ENCODE measurements at regions not wholly inside any gene's neighbourhood (a gene's known extent, or its start where the extent isn't known, plus 50 kb on each side); places are given as distances from the start of the nearest gene placed in this dataset.

GRCh38 chr16:6492742-6493141, 839.9 kb upstream of the RBFOX1 start:
- ChIA-PET CTCF (no interaction called here), POLR2A (no interaction called here)

GRCh38 chr16:6484935-6485334, 847.7 kb upstream of the RBFOX1 start:
- CTCF ChIA-PET: no interaction called here
- POLR2A ChIA-PET: no interaction called here

DNA sequence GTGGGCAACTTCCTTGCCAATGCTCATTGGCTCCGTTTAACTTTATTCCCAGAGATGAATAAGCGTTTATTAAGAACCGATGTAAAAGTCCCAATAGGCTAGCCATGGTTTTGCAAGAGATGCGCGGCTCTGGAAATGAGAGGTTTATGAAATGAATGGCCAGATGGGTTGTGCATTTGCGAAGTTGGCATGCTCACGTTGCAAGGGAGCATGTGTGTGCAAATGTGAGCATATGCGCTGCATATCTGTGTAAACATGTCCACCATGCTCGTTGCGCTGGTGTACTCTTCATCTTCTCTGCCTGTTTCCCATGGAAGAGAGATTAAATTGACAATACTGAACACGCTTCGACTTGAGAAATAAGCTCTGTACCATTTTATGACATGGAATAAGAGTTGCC, 848.6 kb upstream of the RBFOX1 start:
- POLR2A ChIA-PET: no interaction called here
- CTCF ChIA-PET: no interaction called here

DNA sequence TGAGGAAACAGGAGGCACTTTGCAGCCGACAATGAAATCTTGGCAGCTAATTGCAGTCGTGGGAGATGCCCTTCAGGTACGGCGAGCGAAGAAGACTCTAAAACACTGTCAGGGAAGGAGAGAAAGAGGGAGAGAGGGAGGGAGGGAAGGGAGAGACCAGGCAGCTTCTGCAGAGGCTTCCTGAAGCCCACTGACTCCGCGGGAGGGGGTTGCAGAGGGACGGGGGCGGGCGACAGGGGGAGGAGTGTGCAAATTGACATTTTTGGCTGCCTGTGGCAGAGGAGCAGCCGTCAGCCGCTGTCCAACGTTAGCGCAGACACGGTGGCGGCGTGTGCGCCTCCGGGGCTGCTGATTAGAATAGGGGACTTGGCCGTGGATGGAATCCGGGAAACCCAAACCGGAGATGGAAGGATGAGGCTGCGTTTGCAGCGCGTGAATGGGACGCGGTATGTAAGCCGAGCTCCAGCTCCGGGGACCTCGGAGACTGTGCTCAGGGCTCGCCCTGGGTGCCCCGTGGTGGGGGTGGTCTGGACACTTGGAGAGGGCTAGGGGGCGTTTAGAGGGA, 849.1 kb upstream of the RBFOX1 start:
- POLR2A ChIA-PET: no interaction called here
- CTCF ChIA-PET: interaction anchor here (0.6 kb wide), 1 partner anchor 627 kb away, joined by 3 read pairs; no protein-coding TSS in a partner anchor

DNA sequence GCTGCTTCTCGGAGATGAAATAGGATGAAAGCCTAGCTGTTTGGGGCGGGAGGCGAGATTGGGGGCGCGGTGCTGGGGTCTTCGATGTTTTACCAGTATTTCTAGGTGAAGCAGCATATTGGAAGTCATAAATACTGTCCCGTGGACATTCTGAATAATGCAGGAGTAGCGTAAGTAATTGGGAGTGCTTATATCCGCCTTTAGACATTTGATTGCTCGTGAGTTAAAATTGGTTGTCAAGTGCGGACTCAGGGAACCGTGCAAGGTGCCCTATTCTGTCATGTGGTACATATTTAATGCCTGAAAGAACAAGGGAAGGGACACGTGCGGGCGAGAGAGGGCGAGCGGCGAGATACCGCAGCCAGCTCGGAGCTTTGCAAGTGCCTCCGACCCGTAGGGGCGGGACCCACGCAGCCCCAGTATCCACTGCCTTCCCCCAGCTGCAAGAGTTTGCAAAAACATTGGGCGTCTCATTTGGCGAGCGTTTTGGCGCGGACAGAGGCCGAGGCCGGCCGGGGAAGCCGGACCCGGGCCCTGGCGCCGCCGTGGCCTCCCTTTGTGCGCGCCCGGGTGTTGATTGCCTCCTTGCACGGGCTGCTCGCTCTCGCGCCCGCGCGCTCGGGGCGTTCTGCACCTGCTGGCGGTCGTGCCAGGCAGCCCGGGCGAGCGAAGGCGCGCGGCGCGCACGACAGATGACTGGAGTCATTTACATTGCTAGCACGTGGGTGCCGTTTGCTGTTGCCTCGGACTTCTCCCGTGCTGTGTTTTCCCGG, 849.8 kb upstream of the RBFOX1 start:
- ChIA-PET POLR2A (no interaction called here), CTCF (interaction anchor here (0.6 kb wide), 1 partner anchor 626 kb away, joined by 3 read pairs; no protein-coding TSS in a partner anchor)

- ChIA-PET POLR2A (no interaction called here), CTCF (no interaction called here)
These were observed 850.8 kb upstream of the RBFOX1 start for GRCh38 chr16:6481894-6482293.

- ChIA-PET CTCF (no interaction called here), POLR2A (no interaction called here)
These were observed 878.9 kb upstream of the RBFOX1 start for GRCh38 chr16:6453742-6454141.

GRCh38 chr16:6447021-6447790, 885.4 kb upstream of the RBFOX1 start:
- ChIA-PET CTCF (no interaction called here), POLR2A (no interaction called here)

GRCh38 chr16:6446370-6446769, 886.3 kb upstream of the RBFOX1 start:
- CTCF ChIA-PET: no interaction called here
- POLR2A ChIA-PET: no interaction called here

DNA sequence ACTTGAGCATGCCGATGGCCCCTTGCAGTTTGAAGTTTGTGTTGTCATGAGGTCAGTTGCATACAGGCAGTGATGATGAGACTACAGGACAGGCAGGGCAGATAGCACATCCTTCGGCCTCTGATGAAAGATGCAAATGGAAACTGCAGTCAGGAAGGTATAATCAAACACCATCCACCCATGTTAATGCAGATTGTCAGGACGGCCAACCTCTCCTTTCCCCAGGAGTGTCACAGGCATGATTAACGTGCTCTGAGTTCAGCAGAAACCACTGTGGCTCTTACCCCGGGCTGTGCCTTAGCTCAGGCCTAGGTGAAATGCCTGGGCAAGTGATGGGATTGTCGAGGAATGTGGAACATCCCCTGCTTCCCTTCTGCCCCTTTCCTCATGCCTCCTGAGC, 893.5 kb upstream of the RBFOX1 start:
- POLR2A ChIA-PET: no interaction called here
- CTCF ChIA-PET: no interaction called here

DNA sequence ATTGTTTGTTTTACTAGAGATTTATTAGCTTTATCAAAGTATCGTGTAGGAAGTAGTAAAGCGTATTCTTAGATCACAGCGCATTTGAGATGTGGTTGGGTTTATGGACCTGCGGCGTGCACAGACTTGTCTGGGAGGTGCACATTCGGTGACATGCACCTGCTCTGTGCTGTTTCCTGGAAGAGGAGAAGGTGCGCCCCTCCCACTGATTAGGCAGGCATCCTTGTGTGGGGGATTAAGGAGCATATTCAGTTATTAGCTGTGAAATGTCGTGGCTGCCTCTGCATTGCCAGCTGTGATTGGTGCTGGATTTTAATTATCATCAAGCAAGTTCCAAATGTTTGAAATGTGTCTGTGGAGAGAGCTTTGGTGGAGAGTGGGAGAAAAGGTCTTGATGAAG, 903.8 kb upstream of the RBFOX1 start:
- POLR2A ChIA-PET: no interaction called here
- CTCF ChIA-PET: no interaction called here

DNA sequence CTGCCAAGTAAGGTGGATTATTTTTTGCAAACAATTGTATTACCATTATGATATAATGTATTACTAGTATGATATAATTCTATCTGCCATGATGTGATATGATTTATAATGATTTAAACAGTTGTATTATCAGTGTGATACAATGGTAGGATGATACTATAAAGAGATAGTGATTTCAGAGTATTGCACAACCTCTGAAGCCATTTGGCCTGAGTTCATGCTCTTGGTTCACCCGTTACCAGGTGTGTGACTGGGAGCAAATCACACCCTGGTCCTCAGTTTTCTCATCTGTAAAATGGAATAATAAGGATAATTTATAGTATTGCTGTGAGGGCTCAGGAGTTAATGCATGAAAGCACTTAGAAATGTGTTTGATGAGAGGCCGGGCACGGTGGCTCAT, 905.0 kb upstream of the RBFOX1 start:
- ChIA-PET POLR2A (no interaction called here), CTCF (no interaction called here)

GRCh38 chr16:6407596-6407995, 925.0 kb upstream of the RBFOX1 start:
- CTCF ChIA-PET: no interaction called here
- POLR2A ChIA-PET: no interaction called here

DNA sequence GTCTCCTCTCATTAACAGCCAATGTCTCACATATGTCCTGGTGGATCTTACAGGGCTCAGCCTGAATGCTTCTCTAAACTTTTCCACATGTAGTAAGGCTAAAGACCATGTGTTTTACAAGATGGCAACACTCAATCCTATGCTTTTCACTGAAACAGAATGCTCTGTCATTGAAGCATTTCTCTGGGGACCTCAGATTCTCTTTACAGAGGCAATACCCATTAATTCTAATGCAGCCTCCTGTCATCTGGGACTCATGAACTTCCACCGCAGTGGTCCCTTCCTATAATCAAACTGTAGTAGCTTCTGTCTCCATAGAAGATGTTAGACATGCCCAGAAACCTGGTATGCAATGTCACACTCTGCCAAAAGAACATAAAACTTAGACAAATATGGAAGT, 926.6 kb upstream of the RBFOX1 start:
- ChIA-PET POLR2A (no interaction called here), CTCF (no interaction called here)

DNA sequence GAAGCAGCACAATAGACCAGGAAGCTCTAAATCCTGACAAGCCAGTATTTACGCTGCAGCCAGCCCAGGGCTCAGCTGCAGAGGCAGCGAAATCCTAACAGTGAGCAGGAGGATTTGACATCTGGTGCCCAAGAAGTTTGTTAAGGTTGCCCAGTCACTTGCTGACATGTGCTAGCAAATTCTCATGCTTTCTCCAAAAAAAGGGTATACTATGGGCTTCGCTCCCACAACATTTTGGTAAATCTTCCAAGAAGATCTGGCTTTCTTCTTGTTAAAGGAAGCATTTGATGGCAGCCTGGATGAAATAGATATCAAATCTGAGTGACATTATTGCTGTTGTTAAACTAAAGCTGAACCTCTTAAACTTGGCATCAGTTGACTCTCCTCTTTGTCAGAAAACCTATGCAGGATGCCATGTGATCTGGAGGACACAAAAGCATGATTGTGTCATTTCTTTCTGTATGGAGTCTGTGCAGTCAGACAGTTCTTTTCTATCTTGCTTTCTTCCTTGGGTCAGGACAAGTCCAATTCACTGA, 949.7 kb upstream of the RBFOX1 start:
- CTCF ChIA-PET: no interaction called here
- POLR2A ChIA-PET: no interaction called here

DNA sequence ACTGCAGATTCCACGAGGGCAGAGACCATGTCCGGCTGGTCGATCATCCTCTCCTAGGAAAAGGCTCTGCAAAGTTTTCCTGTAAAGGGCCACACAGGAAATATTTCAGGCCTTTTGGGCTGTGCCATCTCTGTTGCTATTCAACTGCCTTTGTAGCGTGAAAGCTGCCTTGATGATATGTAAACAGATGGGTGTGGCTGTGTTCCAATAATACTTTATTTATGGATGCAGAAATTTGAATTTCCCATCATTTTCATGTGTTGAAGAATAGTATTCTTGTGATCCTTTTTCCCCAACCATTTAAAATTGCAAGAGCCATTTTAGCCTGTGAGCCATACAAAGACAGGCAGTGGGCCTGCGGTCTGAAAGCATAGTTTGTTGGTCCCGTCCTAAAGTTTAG, 950.7 kb upstream of the RBFOX1 start:
- POLR2A ChIA-PET: no interaction called here
- CTCF ChIA-PET: no interaction called here

DNA sequence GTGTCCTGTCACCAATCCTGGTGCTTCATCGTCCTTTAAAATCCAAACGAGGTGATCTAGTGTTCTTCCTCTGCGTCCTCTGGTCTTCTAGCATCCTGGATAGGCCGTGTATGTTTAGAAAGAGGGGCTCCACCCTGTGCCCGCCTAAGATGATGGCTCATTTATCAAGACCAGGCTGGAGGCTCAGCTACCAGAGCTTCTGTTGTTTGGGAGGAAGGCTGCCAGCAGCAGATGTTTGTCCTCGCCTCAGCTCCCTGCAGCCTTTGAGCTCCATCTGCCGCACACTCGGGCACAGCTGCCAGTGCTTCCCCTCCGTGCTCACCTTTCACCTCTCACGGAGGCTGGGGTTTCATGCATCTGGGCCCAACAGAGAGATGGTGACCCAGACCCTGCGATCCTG, 954.7 kb upstream of the RBFOX1 start:
- ChIA-PET CTCF (no interaction called here), POLR2A (no interaction called here)

DNA sequence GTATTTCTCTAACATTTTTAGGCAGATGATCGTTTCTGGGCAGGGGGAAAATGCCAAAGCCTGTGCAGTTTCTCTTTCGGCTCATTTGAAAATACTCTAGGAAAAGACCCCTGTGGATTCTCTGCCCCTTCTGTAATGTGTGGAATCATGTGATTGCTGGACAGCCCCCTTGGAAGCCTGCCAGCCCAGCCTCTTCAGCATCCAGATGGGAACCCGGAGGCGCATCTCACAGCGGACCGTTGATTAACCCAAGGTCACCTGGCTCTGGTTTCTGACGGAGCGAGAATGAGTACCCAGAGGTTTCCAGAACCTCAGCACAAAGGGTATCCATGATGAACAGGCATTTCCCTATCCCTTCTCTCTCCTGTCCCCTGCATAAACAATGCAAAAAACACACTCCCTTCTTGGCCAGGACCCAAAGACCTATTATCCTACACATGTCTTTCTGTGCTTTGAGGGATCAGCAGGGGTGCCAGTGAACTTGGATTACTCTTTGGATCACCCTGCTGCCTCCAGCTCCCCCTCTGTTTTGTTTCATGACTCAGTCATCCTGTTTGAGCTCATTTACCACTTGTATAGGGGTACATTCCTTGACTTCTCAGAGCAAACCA, 957.1 kb upstream of the RBFOX1 start:
- POLR2A ChIA-PET: no interaction called here

DNA sequence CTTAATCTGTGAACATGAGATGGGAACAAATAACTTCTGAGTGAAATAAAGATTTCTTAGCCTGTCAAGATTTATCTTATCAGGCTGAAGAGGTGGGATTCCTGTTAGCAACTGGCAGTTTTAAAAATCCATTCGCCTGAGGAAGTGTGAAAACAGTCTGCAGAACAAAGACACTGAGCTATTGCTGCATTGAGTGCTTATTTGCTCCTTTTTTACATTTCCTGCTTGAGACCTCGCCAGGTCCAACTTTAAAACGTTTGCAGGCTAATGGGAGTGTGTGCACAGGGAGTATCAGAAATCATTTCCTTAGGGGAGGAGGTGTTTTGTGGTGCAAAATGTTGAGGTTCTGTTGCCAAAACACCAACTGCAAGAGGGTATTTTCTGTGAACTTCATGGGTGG, 957.8 kb upstream of the RBFOX1 start:
- ChIA-PET POLR2A (no interaction called here), CTCF (no interaction called here)

More for the DNA sequence above, 957.1 kb upstream of the RBFOX1 start:
- CTCF ChIA-PET: no interaction called here

GRCh38 chr16:6364846-6365245, 967.8 kb upstream of the RBFOX1 start:
- POLR2A ChIA-PET: no interaction called here
- CTCF ChIA-PET: no interaction called here
